SK-N-SH (cell line): ENCODE measurements at regions not wholly inside any gene's neighbourhood (a gene's known extent, or its start where the extent isn't known, plus 50 kb on each side); places are given as distances from the start of the nearest gene placed in this dataset.

ENCODE experiments used
- CTCF ChIA-PET: fragments of 300-600, 350-600 bp; formaldehyde crosslinking; extraction: SDS; loops from one replicate; lab custom pipeline; 2021; lab: Yijun Ruan, JAX
- POLR2A ChIA-PET: fragments of 350-600 bp; sonication (Branson Sonifier 250); formaldehyde crosslinking; extraction: SDS; loops from one replicate; lab custom pipeline; 2020; ENCODE audit warnings: antibody characterized with exemption, inconsistent platforms; lab: Yijun Ruan, JAX
- DNase-seq: peaks from one replicate; pipeline ENCODE4 v3.0.0; 2012
- H2AFZ ChIP-seq: fragments of 200-600 bp; sonication (generic); 2 replicates; pipeline ENCODE4 v1.8.1; 2016; ENCODE audit warnings: antibody characterized with exemption, mild to moderate bottlenecking, low read depth
- H3F3A ChIP-seq: fragments of 200-600 bp; sonication (generic); replicated peaks from 2 replicates; pipeline ENCODE3; 2016; ENCODE audit warnings: antibody characterized with exemption, mild to moderate bottlenecking; ENCODE audit not compliant: insufficient read depth
- H3K27ac ChIP-seq, 2 experiments: fragments of 200-500 bp in 1 of 2; fragments of 200-600 bp in 1 of 2; sonication (Bioruptor generic) in 1 of 2; sonication (generic), shearing (Covaris generic) in 1 of 2; 2 replicates each; pipeline versions ENCODE4 v1.5.1 to v1.6.1; 2014 to 2016; ENCODE audit warnings: low read depth in 2 of 2, inconsistent platforms in 1 of 2, low read length in 1 of 2, mild to moderate bottlenecking in 1 of 2, mixed read lengths in 1 of 2
- H3K27me3 ChIP-seq: fragments of 200-600 bp; sonication (generic), shearing (Covaris generic); 2 replicates; pipeline ENCODE4 v1.6.1; 2016; ENCODE audit warnings: mixed run types; ENCODE audit not compliant: insufficient read depth
- H3K36me3 ChIP-seq, 2 experiments: fragments of 200-500 bp in 1 of 2; fragments of 200-600 bp in 1 of 2; sonication (Bioruptor generic) in 1 of 2; sonication (generic) in 1 of 2; replicated peaks in 1 of 2; 2 replicates each; pipeline versions ENCODE3 to v1.5.1; 2014 to 2016; ENCODE audit warnings: low read length in 1 of 2, mild to moderate bottlenecking in 1 of 2; ENCODE audit not compliant: insufficient read depth in 2 of 2, control insufficient read depth in 1 of 2
- H3K4me1 ChIP-seq, 2 experiments: fragments of 200-500 bp in 1 of 2; fragments of 200-600 bp in 1 of 2; sonication (Bioruptor generic) in 1 of 2; sonication (generic), shearing (Covaris generic) in 1 of 2; 2 replicates each; pipeline versions ENCODE4 v1.5.1 to v1.6.1; 2014 to 2016; ENCODE audit warnings: low read depth in 1 of 2, low read length in 1 of 2, mixed run types in 1 of 2; ENCODE audit not compliant: insufficient read depth in 2 of 2, control insufficient read depth in 1 of 2
- H3K4me2 ChIP-seq: fragments of 200-600 bp; sonication (generic), shearing (Covaris generic); 2 replicates; pipeline ENCODE4 v1.6.1; 2017; ENCODE audit warnings: mixed run types
- H3K4me3 ChIP-seq, 2 experiments: fragments of 200-500 bp in 1 of 2; fragments of 200-600 bp in 1 of 2; sonication (Bioruptor generic) in 1 of 2; sonication (generic), shearing (Covaris generic) in 1 of 2; 2 replicates each; pipeline versions ENCODE4 v1.5.1 to v1.8.1; 2014 to 2016; ENCODE audit warnings: low read depth in 2 of 2, inconsistent platforms in 1 of 2, low read length in 1 of 2, mild to moderate bottlenecking in 1 of 2, mixed read lengths in 1 of 2, moderate library complexity in 1 of 2
- H3K79me2 ChIP-seq: fragments of 200-600 bp; sonication (generic); 2 replicates; pipeline ENCODE4 v1.8.1; 2017; ENCODE audit warnings: mild to moderate bottlenecking; ENCODE audit not compliant: insufficient read depth
- H3K9ac ChIP-seq: fragments of 200-600 bp; sonication (generic); 2 replicates; pipeline ENCODE4 v1.6.1; 2017; ENCODE audit warnings: mixed run types
- H3K9me2 ChIP-seq: fragments of 200-600 bp; sonication (generic); 2 replicates; pipeline ENCODE4 v1.6.1; 2017; ENCODE audit warnings: mixed run types
- H3K9me3 ChIP-seq: fragments of 200-600 bp; sonication (generic); 2 replicates; pipeline ENCODE4 v1.6.1; 2017; ENCODE audit warnings: mixed run types, mild to moderate bottlenecking, moderate library complexity
- H4K20me1 ChIP-seq: fragments of 200-600 bp; sonication (generic); 2 replicates; pipeline ENCODE4 v1.6.1; 2017; ENCODE audit warnings: mild to moderate bottlenecking, mixed run types; ENCODE audit not compliant: insufficient read depth
- FOSL2 ChIP-seq: IDR thresholded peaks from 2 replicates; pipeline ENCODE4 v1.4.0; 2012; ENCODE audit warnings: low read depth, mild to moderate bottlenecking, moderate library complexity, borderline replicate concordance
- GABPA ChIP-seq: IDR thresholded peaks from 2 replicates; pipeline ENCODE4 v1.4.0; 2012; ENCODE audit warnings: low read depth, mild to moderate bottlenecking
- GATA2 ChIP-seq: sonication (generic); formaldehyde crosslinking; IDR thresholded peaks from 2 replicates; pipeline ENCODE4 v1.5.0; 2020; ENCODE audit warnings: mild to moderate bottlenecking, missing genetic modification reagents
- IRF3 ChIP-seq: fragments of 150-350 bp; IDR thresholded peaks from 2 replicates; pipeline ENCODE4 v1.6.1; 2016; ENCODE audit warnings: mild to moderate bottlenecking, low read depth, low read length
- JUND ChIP-seq: IDR thresholded peaks from 2 replicates; pipeline ENCODE4 v1.4.0; 2012
- MAX ChIP-seq: IDR thresholded peaks from 2 replicates; pipeline ENCODE4 v1.4.0; 2012; ENCODE audit warnings: low read depth
- MEF2A ChIP-seq: IDR thresholded peaks from 2 replicates; pipeline ENCODE4 v1.4.0; 2012; ENCODE audit warnings: low read depth, borderline replicate concordance
- MXI1 ChIP-seq: IDR thresholded peaks from 2 replicates; pipeline ENCODE4 v1.6.1; 2012; ENCODE audit warnings: mild to moderate bottlenecking, low read depth, low read length, improper control_type of control experiment
- NFIC ChIP-seq: IDR thresholded peaks from 2 replicates; pipeline ENCODE4 v1.4.0; 2012; ENCODE audit warnings: borderline replicate concordance
- PBX3 ChIP-seq: IDR thresholded peaks from 2 replicates; pipeline ENCODE4; 2012
- RAD21 ChIP-seq: IDR thresholded peaks from 2 replicates; pipeline ENCODE4 v1.6.1; 2012; ENCODE audit warnings: mild to moderate bottlenecking, low read length
- RCOR1 ChIP-seq: fragments of 150-350 bp; IDR thresholded peaks from 2 replicates; pipeline ENCODE4 v1.6.1; 2017; ENCODE audit warnings: antibody characterized with exemption, low read length
- REST ChIP-seq: IDR thresholded peaks from 2 replicates; pipeline ENCODE4 v1.6.1; 2012; ENCODE audit warnings: mild to moderate bottlenecking, low read depth, low read length, moderate library complexity
- SIN3A ChIP-seq: IDR thresholded peaks from 2 replicates; pipeline ENCODE4 v1.6.1; 2012; ENCODE audit warnings: low read depth, mild to moderate bottlenecking, low read length, moderate library complexity, borderline replicate concordance
- SMC3 ChIP-seq: IDR thresholded peaks from 2 replicates; pipeline ENCODE4 v1.6.1; 2012; ENCODE audit warnings: low read depth, low read length, improper control_type of control experiment
- TCF12 ChIP-seq: IDR thresholded peaks from 2 replicates; pipeline ENCODE4 v1.4.0; 2012
- TEAD4 ChIP-seq: IDR thresholded peaks from 2 replicates; pipeline ENCODE4 v1.4.0; 2012; ENCODE audit warnings: mild to moderate bottlenecking, borderline replicate concordance; ENCODE audit not compliant: insufficient read depth
- USF1 ChIP-seq: IDR thresholded peaks from 2 replicates; pipeline ENCODE4 v1.4.0; 2012; ENCODE audit warnings: low read depth, borderline replicate concordance
- USF2 ChIP-seq: fragments of 150-350 bp; IDR thresholded peaks from 2 replicates; pipeline ENCODE4 v1.6.1; 2017; ENCODE audit warnings: antibody characterized with exemption, low read length, low read depth, borderline replicate concordance
- WGBS: methylation state at CpG from one replicate; pipeline ENCODE4 v1.1.6; 2017; ENCODE audit warnings: low lambda C conversion rate; 5-methylcytosine and 5-hydroxymethylcytosine counted together

- Histone ChIP-seq H3K4me2 (no peak overlapping the region), H3F3A (no peaks in the 10 kb centered on the region), H3K27me3 (no peaks in the 10 kb centered on the region), H3K79me2 (no peaks in the 10 kb centered on the region), H4K20me1 (no peaks in the 10 kb centered on the region), H3K27ac (no peak overlapping the region), H2AFZ (no peak overlapping the region), H3K36me3 (no peaks in the 10 kb centered on the region), H3K9ac (no peak overlapping the region), H3K9me2 (no peaks in the 10 kb centered on the region), H3K4me3 (no peak overlapping the region), H3K9me3 (no peaks in the 10 kb centered on the region), H3K4me1 (peaks cover 5% of the 10 kb centered on the region in 2 experiments; a peak in 3 of 4 replicates)
- ChIA-PET POLR2A (no interaction called here), CTCF (interaction anchor here (1.1 kb wide), 1 partner anchor 38 kb away, joined by 3 read pairs; no protein-coding TSS in a partner anchor)
- TF ChIP-seq MEF2A (no peak), RCOR1 (no peak), GABPA (no peak), JUND (no peak), TCF12 (no peak), USF1 (no peak), PBX3 (no peak), GATA2 (CRISPR knock-in tag) (no peak), REST (no peak), USF2 (no peak), TEAD4 (no peak), MXI1 (no peak)
- no peak for DNase-seq
Observed at GRCh38 chr17:71980171-71980570, 140.6 kb upstream of the SOX9 start.

- Histone ChIP-seq H3F3A (no peaks in the 10 kb centered on the region), H3K4me1 (peaks cover 0 to 4% of the 10 kb centered on the region in 2 experiments; a peak in 1 of 4 replicates), H3K4me3 (no peak overlapping the region), H3K9me3 (no peaks in the 10 kb centered on the region), H3K9ac (no peak overlapping the region), H3K79me2 (no peaks in the 10 kb centered on the region), H4K20me1 (no peaks in the 10 kb centered on the region), H3K36me3 (no peaks in the 10 kb centered on the region), H3K27ac (no peak overlapping the region), H3K9me2 (no peaks in the 10 kb centered on the region), H3K4me2 (no peak overlapping the region), H2AFZ (no peak overlapping the region), H3K27me3 (no peaks in the 10 kb centered on the region)
- DNase-seq: no peak
- POLR2A ChIA-PET: no interaction called here
- 35% methylated on average over 3 of the region's 3 CpGs for WGBS
- TF ChIP-seq SIN3A (no peak), IRF3 (no peak), FOSL2 (no peak), MAX (no peak), NFIC (no peak), JUND (no peak), TEAD4 (no peak), RCOR1 (no peak), SMC3 (no peak), RAD21 (no peak), MEF2A (no peak)
- CTCF ChIA-PET: no interaction called here
Observed at GRCh38 chr17:71983828-71984227, 137.0 kb upstream of the SOX9 start.
